Neural progenitor cell (in vitro differentiated cells): ENCODE measurements at regions not wholly inside any gene's neighbourhood (a gene's known extent, or its start where the extent isn't known, plus 50 kb on each side); places are given as distances from the start of the nearest gene placed in this dataset.

Experiments used
- DNase-seq: peaks from one replicate; pipeline ENCODE4 v3.0.0-alpha.2; 2016; ENCODE audit warnings: low spot score
- H2AFZ ChIP-seq: fragments of 200-600 bp; sonication (generic); replicated peaks from 2 replicates; pipeline ENCODE4 v1.6.1; 2016; ENCODE audit warnings: antibody characterized with exemption
- H3F3A ChIP-seq: fragments of 200-600 bp; sonication (generic); 2 replicates; pipeline ENCODE4 v1.6.1; 2016; ENCODE audit warnings: antibody characterized with exemption, low read depth
- H3K27ac ChIP-seq: fragments of 200-600 bp; sonication (generic); 2 replicates; pipeline ENCODE4 v1.5.1; 2016; ENCODE audit warnings: mild to moderate bottlenecking
- H3K27me3 ChIP-seq: fragments of 200-600 bp; sonication (generic); 2 replicates; pipeline ENCODE4 v1.6.1; 2016; ENCODE audit warnings: mild to moderate bottlenecking, moderate library complexity
- H3K36me3 ChIP-seq: fragments of 200-600 bp; sonication (generic); 2 replicates; pipeline ENCODE4 v1.5.1; 2016
- H3K4me1 ChIP-seq: fragments of 200-600 bp; sonication (generic); 2 replicates; pipeline ENCODE4 v1.6.1; 2016; ENCODE audit warnings: mixed run types
- H3K4me2 ChIP-seq: fragments of 200-600 bp; sonication (generic); 2 replicates; pipeline ENCODE4 v1.6.1; 2016
- H3K4me3 ChIP-seq: fragments of 200-600 bp; sonication (generic); 2 replicates; pipeline ENCODE4 v1.5.1; 2016
- H3K79me2 ChIP-seq: fragments of 200-600 bp; sonication (generic); 2 replicates; pipeline ENCODE4 v1.6.1; 2016; ENCODE audit warnings: low read depth
- H3K9ac ChIP-seq: fragments of 200-600 bp; sonication (generic); 2 replicates; pipeline ENCODE4 v1.6.1; 2016
- H3K9me3 ChIP-seq: fragments of 200-600 bp; sonication (generic); 2 replicates; pipeline ENCODE4 v1.5.1; 2016; ENCODE audit warnings: low read depth
- H4K20me1 ChIP-seq: fragments of 200-600 bp; sonication (generic); 2 replicates; pipeline ENCODE4 v1.6.1; 2016; ENCODE audit warnings: low read depth
- H3K27ac Mint-ChIP-seq: 3 replicates; pipeline ENCODE4 v1.8.0; 2021; ENCODE audit warnings: mixed read lengths
- H3K27me3 Mint-ChIP-seq: 2 replicates; pipeline ENCODE4 v1.8.0; 2022; ENCODE audit warnings: low read depth, mild to moderate bottlenecking, inconsistent platforms, moderate library complexity, mixed read lengths; ENCODE audit not compliant: insufficient read depth
- H3K36me3 Mint-ChIP-seq: 3 replicates; pipeline ENCODE4 v1.8.0; 2021; ENCODE audit warnings: mixed read lengths
- H3K4me1 Mint-ChIP-seq: 3 replicates; pipeline ENCODE4 v1.8.0; 2021; ENCODE audit warnings: mixed read lengths
- H3K4me3 Mint-ChIP-seq: 3 replicates; pipeline ENCODE4 v1.8.0; 2021; ENCODE audit warnings: mild to moderate bottlenecking, moderate library complexity, mixed read lengths
- H3K9me3 Mint-ChIP-seq: 3 replicates; pipeline ENCODE4 v1.8.0; 2020; ENCODE audit warnings: mixed read lengths
- CTCF ChIP-seq: fragments of 200-600 bp; sonication (generic); IDR thresholded peaks from 2 replicates; pipeline ENCODE4 v1.5.1; 2017; ENCODE audit warnings: antibody characterized with exemption, mild to moderate bottlenecking
- EZH2 ChIP-seq: fragments of 200-600 bp; sonication (generic); IDR thresholded peaks from 2 replicates; pipeline ENCODE4 v1.6.1; 2017; ENCODE audit warnings: antibody characterized with exemption, mild to moderate bottlenecking, moderate library complexity
- EZH2phosphoT487 ChIP-seq: fragments of 200-600 bp; sonication (generic); IDR thresholded peaks from 2 replicates; pipeline ENCODE4 v1.6.1; 2017; ENCODE audit warnings: antibody characterized with exemption

GRCh38 chr17:13199425-13199824 lies 181.6 kb upstream of the ELAC2 start:
- no peaks in the 10 kb centered on the region for H3K27me3 Mint-ChIP-seq
- H3F3A ChIP-seq, result no peaks in the 10 kb centered on the region
- no peaks in the 10 kb centered on the region for H3K36me3 Mint-ChIP-seq
- H2AFZ ChIP-seq, result no peak overlapping the region
- no peaks in the 10 kb centered on the region for H3K36me3 ChIP-seq
- H3K4me3 Mint-ChIP-seq, result no peak overlapping the region
- no peak overlapping the region for H3K4me2 ChIP-seq
- DNase-seq, result no peak
- H3K9ac ChIP-seq, result no peak overlapping the region
- no peaks in the 10 kb centered on the region for H3K9me3 ChIP-seq
- no peaks in the 10 kb centered on the region for H4K20me1 ChIP-seq
- no peaks in the 10 kb centered on the region for H3K4me1 Mint-ChIP-seq
- no peak overlapping the region for H3K27ac Mint-ChIP-seq
- no peaks in the 10 kb centered on the region for H3K27me3 ChIP-seq
- H3K4me1 ChIP-seq, result no peaks in the 10 kb centered on the region
- H3K9me3 Mint-ChIP-seq, result no peaks in the 10 kb centered on the region
- no peak for TF ChIP-seq EZH2
- TF ChIP-seq EZH2phosphoT487, result no peak
- no peak for TF ChIP-seq CTCF
- no peak overlapping the region for H3K27ac ChIP-seq
- no peak overlapping the region for H3K4me3 ChIP-seq
- no peaks in the 10 kb centered on the region for H3K79me2 ChIP-seq

- H3K4me1 Mint-ChIP-seq, result no peaks in the 10 kb centered on the region
- peaks cover 3% of the 10 kb centered on the region for H3K27me3 Mint-ChIP-seq
- no peaks in the 10 kb centered on the region for H3K9me3 ChIP-seq
- DNase-seq, result no peak
- no peak for TF ChIP-seq CTCF
- no peak for TF ChIP-seq EZH2phosphoT487
- no peak for TF ChIP-seq EZH2
- H3K79me2 ChIP-seq, result no peaks in the 10 kb centered on the region
- H3K4me1 ChIP-seq, result no peaks in the 10 kb centered on the region
- H3K4me2 ChIP-seq, result no peak overlapping the region
- no peaks in the 10 kb centered on the region for H3K36me3 ChIP-seq
- peaks cover 4% of the 10 kb centered on the region for H3K9me3 Mint-ChIP-seq
- no peak overlapping the region for H3K9ac ChIP-seq
- H3K4me3 Mint-ChIP-seq, result no peak overlapping the region
- H3K36me3 Mint-ChIP-seq, result no peaks in the 10 kb centered on the region
- H3K27ac Mint-ChIP-seq, result no peak overlapping the region
- H3K27ac ChIP-seq, result no peak overlapping the region
- H2AFZ ChIP-seq, result no peak overlapping the region
- H3F3A ChIP-seq, result no peaks in the 10 kb centered on the region
- no peak overlapping the region for H3K4me3 ChIP-seq
- H3K27me3 ChIP-seq, result no peaks in the 10 kb centered on the region
- no peaks in the 10 kb centered on the region for H4K20me1 ChIP-seq
These were observed 179.8 kb upstream of the ELAC2 start for GRCh38 chr17:13197586-13197985.

- no peaks in the 10 kb centered on the region for H3F3A ChIP-seq
- H3K27ac Mint-ChIP-seq, result no peak overlapping the region
- no peaks in the 10 kb centered on the region for H3K36me3 Mint-ChIP-seq
- H3K9me3 ChIP-seq, result no peaks in the 10 kb centered on the region
- peaks cover 8% of the 10 kb centered on the region for H3K9me3 Mint-ChIP-seq
- no peak overlapping the region for H3K4me2 ChIP-seq
- H3K27ac ChIP-seq, result no peak overlapping the region
- H3K27me3 Mint-ChIP-seq, result peaks cover 3% of the 10 kb centered on the region
- H3K4me1 Mint-ChIP-seq, result no peaks in the 10 kb centered on the region
- H2AFZ ChIP-seq, result no peak overlapping the region
- DNase-seq, result no peak
- H3K4me3 ChIP-seq, result no peak overlapping the region
- H3K9ac ChIP-seq, result no peak overlapping the region
- TF ChIP-seq EZH2phosphoT487, result no peak
- TF ChIP-seq CTCF, result no peak
- TF ChIP-seq EZH2, result no peak
- H3K27me3 ChIP-seq, result no peaks in the 10 kb centered on the region
- no peaks in the 10 kb centered on the region for H4K20me1 ChIP-seq
- no peak overlapping the region for H3K4me3 Mint-ChIP-seq
- no peaks in the 10 kb centered on the region for H3K79me2 ChIP-seq
- no peaks in the 10 kb centered on the region for H3K36me3 ChIP-seq
- H3K4me1 ChIP-seq, result no peaks in the 10 kb centered on the region
These were observed 177.1 kb upstream of the ELAC2 start for GRCh38 chr17:13194887-13195286.

- no peak for DNase-seq
- TF ChIP-seq EZH2phosphoT487 (no peak), EZH2 (no peak), CTCF (no peak)
- Mint-ChIP-seq H3K36me3 (no peaks in the 10 kb centered on the region), H3K9me3 (no peaks in the 10 kb centered on the region), H3K27me3 (no peaks in the 10 kb centered on the region), H3K4me3 (no peak overlapping the region), H3K4me1 (no peaks in the 10 kb centered on the region), H3K27ac (no peak overlapping the region)
- no peaks in the 10 kb centered on the region for H3K79me2 ChIP-seq
- no peak overlapping the region for H2AFZ ChIP-seq
- no peaks in the 10 kb centered on the region for H3F3A ChIP-seq
- H3K36me3 ChIP-seq, result no peaks in the 10 kb centered on the region
- H3K4me3 ChIP-seq, result no peak overlapping the region
- no peak overlapping the region for H3K4me2 ChIP-seq
- no peak overlapping the region for H3K27ac ChIP-seq
- H3K9ac ChIP-seq, result no peak overlapping the region
- peaks cover 7% of the 10 kb centered on the region for H3K4me1 ChIP-seq
- no peaks in the 10 kb centered on the region for H4K20me1 ChIP-seq
- no peaks in the 10 kb centered on the region for H3K27me3 ChIP-seq
- H3K9me3 ChIP-seq, result no peaks in the 10 kb centered on the region
These were observed 165.0 kb upstream of the ELAC2 start for GRCh38 chr17:13182854-13183253.
